Gastroesophageal sphincter (tissue), 4 donors: ENCODE measurements at regions not wholly inside any gene's neighbourhood (a gene's known extent, or its start where the extent isn't known, plus 50 kb on each side); places are given as distances from the start of the nearest gene placed in this dataset.

ENCODE experiments used
- ATAC-seq: fragments of 150-250 bp; one replicate; pipeline ENCODE4 v1.9.1; 2016; ENCODE audit warnings: mild to moderate bottlenecking, moderate library complexity
- H3K27ac ChIP-seq, 4 donors: fragments of 200-600 bp; sonication (generic) in 3 of 4; 1 replicate in 3 of 4; 2 replicates in 1 of 4; pipeline ENCODE4 v1.5.1; 2016 to 2019
- H3K27me3 ChIP-seq: fragments of 200-600 bp; sonication (generic); one replicate; pipeline ENCODE4 v1.5.1; 2019
- H3K36me3 ChIP-seq, 2 donors: fragments of 200-600 bp; sonication (generic); one replicate each; pipeline ENCODE4 v1.5.1; 2019; ENCODE audit warnings: control low read depth in 1 of 2
- H3K4me1 ChIP-seq, 3 donors: fragments of 200-600 bp; sonication (generic); 1 replicate in 2 of 3; 2 replicates in 1 of 3; pipeline ENCODE4 v1.5.1; 2016 to 2019; ENCODE audit warnings: control low read depth in 2 of 3
- H3K4me3 ChIP-seq, 2 donors: fragments of 200-600 bp; sonication (generic); one replicate each; pipeline ENCODE4 v1.5.1; 2019; ENCODE audit warnings: mild to moderate bottlenecking in 1 of 2, moderate library complexity in 1 of 2
- H3K9me3 ChIP-seq, 3 donors: fragments of 200-600 bp; sonication (generic); one replicate each; pipeline ENCODE4 v1.5.1; 2017 to 2019; ENCODE audit warnings: control low read depth in 2 of 3
- EP300 ChIP-seq: sonication (generic); formaldehyde crosslinking; IDR thresholded peaks from one replicate; pipeline ENCODE4 v1.6.1; 2017; ENCODE audit warnings: antibody characterized with exemption, mild to moderate bottlenecking
- POLR2A ChIP-seq, 2 donors: fragments of 450-650 bp; IDR thresholded peaks; one replicate each; pipeline ENCODE4 v1.6.1; 2017; ENCODE audit warnings: antibody characterized with exemption in 2 of 2, mild to moderate bottlenecking in 2 of 2, moderate library complexity in 1 of 2
- POLR2AphosphoS5 ChIP-seq: sonication (generic); formaldehyde crosslinking; IDR thresholded peaks from one replicate; pipeline ENCODE4 v1.6.1; 2017; ENCODE audit warnings: antibody characterized with exemption
- WGBS, 2 donors: methylation state at CpG; one replicate each; pipeline ENCODE4 v1.1.5; 2018; ENCODE audit warnings: low coverage in 1 of 2; 5-methylcytosine and 5-hydroxymethylcytosine counted together
- TF ChIP-seq, protein P1 (sequence below), 4 experiments: fragments of 200-600 bp in 2 of 4; fragments of 450-650 bp in 2 of 4; sonication (generic) in 1 of 4; IDR thresholded peaks; one replicate each; pipeline ENCODE4 v1.5.1; 2017 to 2019; ENCODE audit warnings: antibody characterized with exemption in 4 of 4, mild to moderate bottlenecking in 2 of 4, moderate library complexity in 2 of 4

DNA sequence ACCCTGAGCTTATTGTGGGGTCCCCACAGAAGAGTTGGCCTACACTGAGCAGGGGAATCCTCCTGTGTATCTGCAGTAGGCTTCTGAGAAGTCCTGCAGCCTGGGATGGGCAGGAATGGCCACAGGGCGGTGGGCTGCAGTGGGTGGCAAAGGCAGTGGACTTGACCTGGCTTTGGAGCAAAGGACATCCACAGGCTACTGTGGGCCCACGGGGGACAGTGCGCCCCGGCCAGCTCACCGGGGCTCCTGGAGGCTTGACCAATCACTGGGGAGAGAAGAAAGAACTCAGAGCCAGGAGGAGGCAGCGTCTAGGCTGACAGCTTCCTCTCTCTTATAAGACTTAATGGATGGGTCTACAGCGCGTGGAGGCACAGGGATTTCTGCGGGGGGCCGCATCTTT, 488.8 kb upstream of the MGMT start:
- TF ChIP-seq EP300 (no peak), POLR2AphosphoS5 (no peak), POLR2A (IDR thresholded peaks at IDR 0.05) (no peak)
- TF ChIP-seq, protein P1, sequence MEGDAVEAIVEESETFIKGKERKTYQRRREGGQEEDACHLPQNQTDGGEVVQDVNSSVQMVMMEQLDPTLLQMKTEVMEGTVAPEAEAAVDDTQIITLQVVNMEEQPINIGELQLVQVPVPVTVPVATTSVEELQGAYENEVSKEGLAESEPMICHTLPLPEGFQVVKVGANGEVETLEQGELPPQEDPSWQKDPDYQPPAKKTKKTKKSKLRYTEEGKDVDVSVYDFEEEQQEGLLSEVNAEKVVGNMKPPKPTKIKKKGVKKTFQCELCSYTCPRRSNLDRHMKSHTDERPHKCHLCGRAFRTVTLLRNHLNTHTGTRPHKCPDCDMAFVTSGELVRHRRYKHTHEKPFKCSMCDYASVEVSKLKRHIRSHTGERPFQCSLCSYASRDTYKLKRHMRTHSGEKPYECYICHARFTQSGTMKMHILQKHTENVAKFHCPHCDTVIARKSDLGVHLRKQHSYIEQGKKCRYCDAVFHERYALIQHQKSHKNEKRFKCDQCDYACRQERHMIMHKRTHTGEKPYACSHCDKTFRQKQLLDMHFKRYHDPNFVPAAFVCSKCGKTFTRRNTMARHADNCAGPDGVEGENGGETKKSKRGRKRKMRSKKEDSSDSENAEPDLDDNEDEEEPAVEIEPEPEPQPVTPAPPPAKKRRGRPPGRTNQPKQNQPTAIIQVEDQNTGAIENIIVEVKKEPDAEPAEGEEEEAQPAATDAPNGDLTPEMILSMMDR (IDR thresholded peaks at IDR 0.05): no peak
- H3K4me1 ChIP-seq: no peaks in the 10 kb centered on the region
- no peaks in the 10 kb centered on the region for H3K9me3 ChIP-seq
- H3K27me3 ChIP-seq: no peaks in the 10 kb centered on the region
- H3K36me3 ChIP-seq: no peaks in the 10 kb centered on the region
- ATAC-seq: no peak
- no peak overlapping the region for H3K27ac ChIP-seq
- 97% methylated on average over 4 of the region's 10 CpGs; no CpG with 5 or more reads in 1 of the 2 donors for WGBS, 2 donors
- no peak overlapping the region for H3K4me3 ChIP-seq

DNA sequence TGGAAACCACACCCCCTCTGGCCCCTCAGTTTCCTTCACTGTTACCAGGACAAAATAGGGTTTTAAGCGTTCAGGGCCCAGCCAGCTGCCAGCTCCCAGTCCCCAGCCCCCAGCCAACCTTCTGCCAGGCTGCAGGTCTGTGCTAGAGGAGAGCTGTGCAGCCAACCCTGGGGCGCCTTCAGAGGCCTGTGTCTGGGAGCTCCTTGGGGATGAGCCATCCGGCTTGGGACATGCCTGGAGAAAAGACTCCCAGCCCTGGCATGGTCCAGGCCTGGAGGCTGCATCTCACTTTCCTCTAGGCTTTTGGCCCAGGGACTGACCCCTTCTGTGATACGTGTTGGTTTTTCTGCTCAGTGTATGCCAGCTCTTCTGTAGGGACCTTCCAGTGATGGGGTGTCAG, 487.6 kb upstream of the MGMT start:
- Histone ChIP-seq H3K27ac (no peak overlapping the region), H3K36me3 (no peaks in the 10 kb centered on the region), H3K4me1 (no peaks in the 10 kb centered on the region), H3K4me3 (no peak overlapping the region), H3K27me3 (no peaks in the 10 kb centered on the region), H3K9me3 (no peaks in the 10 kb centered on the region)
- no peak for TF ChIP-seq POLR2AphosphoS5
- TF ChIP-seq, protein P1 (IDR thresholded peaks at IDR 0.05): no peak
- WGBS, 2 donors: no CpG with 5 or more reads among the region's 4 CpGs
- no peak for ATAC-seq

DNA sequence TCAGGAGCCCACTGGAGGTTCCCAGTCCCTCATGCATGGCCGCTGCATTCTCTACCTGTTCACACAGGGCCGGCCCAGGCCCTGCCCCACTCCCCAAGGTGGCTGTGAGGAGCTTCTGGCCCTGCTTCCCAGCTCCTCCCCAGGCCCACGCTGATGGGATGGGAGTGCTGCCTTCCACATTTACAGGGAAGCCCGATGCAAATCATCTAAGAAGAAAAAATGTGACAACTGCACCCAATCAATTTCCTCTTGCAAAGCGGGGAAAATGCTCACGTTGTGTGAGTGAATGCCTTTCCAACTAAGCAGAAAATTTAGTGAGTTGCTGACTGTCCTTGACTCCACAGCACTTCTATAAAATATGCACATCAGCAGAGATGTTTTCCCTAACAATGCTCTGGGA, 485.8 kb upstream of the MGMT start:
- H3K27me3 ChIP-seq: no peaks in the 10 kb centered on the region
- 62% methylated on average over 2 to 4 of the region's 6 CpGs for WGBS, 2 donors
- H3K4me3 ChIP-seq: no peak overlapping the region
- H3K4me1 ChIP-seq: no peaks in the 10 kb centered on the region
- H3K27ac ChIP-seq: no peak overlapping the region
- ATAC-seq: no peak
- H3K9me3 ChIP-seq: no peaks in the 10 kb centered on the region
- TF ChIP-seq EP300: no peak
- TF ChIP-seq, protein P1 (IDR thresholded peaks at IDR 0.05): no peak
- no peak for TF ChIP-seq POLR2AphosphoS5
- no peak for TF ChIP-seq POLR2A (IDR thresholded peaks at IDR 0.05)
- H3K36me3 ChIP-seq: no peaks in the 10 kb centered on the region

DNA sequence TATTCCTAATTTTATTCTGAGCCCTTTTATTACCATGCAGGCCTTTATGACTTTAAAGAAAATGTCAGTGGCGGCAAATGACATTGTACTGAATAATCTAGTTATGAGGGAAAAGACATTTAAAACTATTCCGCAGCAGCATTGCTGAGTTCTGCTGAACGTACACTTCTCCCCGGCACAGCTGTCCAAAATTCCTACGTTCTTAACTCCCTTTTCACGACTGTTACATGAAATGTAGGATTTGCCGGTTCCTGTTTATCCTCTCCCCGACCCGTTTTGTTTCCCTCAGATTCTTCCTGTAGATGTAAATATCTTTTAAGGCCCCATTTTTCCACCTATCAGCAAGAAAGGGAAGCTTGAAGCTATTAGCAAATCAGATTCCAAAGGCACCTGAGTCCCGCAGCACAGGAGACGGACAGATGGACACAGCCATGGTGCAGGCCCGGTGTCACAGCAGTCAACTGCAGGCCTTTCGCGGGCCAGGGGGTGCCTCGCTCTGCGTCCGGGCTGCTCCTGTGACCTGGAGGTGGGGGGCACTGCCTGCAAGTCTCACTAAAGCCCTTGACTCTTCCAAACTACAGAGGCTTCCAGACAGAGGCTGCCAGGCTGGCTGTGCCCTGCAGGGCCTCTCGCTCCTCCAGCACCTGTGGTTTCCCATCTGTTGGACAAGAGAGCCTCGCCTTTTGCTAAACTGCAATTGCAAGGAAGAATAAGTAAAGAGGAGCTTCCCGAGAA, 485.0 kb upstream of the MGMT start:
- H3K36me3 ChIP-seq: no peaks in the 10 kb centered on the region
- H3K27me3 ChIP-seq: no peaks in the 10 kb centered on the region
- no peak overlapping the region for H3K4me3 ChIP-seq
- H3K9me3 ChIP-seq: no peaks in the 10 kb centered on the region
- TF ChIP-seq, protein P1 (IDR thresholded peaks at IDR 0.05): no peak
- TF ChIP-seq EP300 (no peak), POLR2A (IDR thresholded peaks at IDR 0.05) (no peak), POLR2AphosphoS5 (no peak)
- H3K4me1 ChIP-seq: no peaks in the 10 kb centered on the region
- no peak overlapping the region for H3K27ac ChIP-seq
- whole genome bisulfite sequencing, 2 donors: 72 to 76% methylated on average over 10 to 11 of the region's 20 CpGs
- no peak for ATAC-seq

DNA sequence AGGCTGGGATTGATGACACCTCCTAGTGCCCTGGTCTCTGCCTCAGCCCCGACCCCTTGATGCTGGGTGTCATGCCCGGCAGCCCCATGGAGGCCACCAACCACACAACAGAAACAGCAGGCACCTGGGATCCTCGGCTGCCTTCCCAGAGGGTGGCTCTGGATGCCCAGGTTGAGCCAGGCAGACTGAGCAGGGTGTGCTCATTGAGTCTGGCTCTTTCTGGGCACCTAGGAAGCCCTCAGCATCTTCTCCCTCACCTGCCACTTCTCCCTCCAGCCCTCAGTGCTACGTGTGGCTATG, 484.5 kb upstream of the MGMT start:
- no peak for ATAC-seq
- no peaks in the 10 kb centered on the region for H3K4me1 ChIP-seq
- no peaks in the 10 kb centered on the region for H3K36me3 ChIP-seq
- no peak overlapping the region for H3K27ac ChIP-seq
- 90 to 100% methylated on average over 2 of the region's 4 CpGs for WGBS, 2 donors
- peaks cover 0 to 3% (median 0%) of the 10 kb centered on the region in 3 donors for H3K9me3 ChIP-seq
- H3K4me3 ChIP-seq: no peak overlapping the region
- no peak for TF ChIP-seq POLR2AphosphoS5
- TF ChIP-seq POLR2A (IDR thresholded peaks at IDR 0.05): no peak
- TF ChIP-seq EP300: no peak
- TF ChIP-seq, protein P1 (IDR thresholded peaks at IDR 0.05): no peak
- H3K27me3 ChIP-seq: no peaks in the 10 kb centered on the region
